ENCODE measurements at regions not wholly inside any gene's neighbourhood (a gene's known extent, or its start where the extent isn't known, plus 50 kb on each side); places are given as distances from the start of the nearest gene placed in this dataset.

DNA sequence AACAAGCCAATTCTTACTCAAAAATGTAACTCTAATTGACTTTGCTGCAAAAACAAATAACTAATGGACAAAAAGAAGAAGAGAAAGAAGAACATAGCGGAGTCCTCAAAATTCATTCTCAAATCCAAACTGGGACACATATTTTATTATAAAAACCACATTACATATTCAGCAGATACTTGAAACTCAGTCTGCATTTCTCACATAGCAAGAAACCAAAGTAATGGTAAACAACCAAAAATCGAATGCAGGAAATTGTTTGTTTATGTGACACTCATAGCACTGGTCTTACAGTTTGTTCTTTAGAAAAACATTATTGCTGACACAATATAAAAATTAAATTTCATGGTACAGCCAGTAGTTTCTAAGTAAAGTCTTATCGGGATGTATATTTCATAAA is 789.8 kb downstream of the SLITRK6 start:
- DNase-seq (ENCODE audit: insufficient read length, low spot score): no peak
- TF ChIP-seq, protein P1, sequence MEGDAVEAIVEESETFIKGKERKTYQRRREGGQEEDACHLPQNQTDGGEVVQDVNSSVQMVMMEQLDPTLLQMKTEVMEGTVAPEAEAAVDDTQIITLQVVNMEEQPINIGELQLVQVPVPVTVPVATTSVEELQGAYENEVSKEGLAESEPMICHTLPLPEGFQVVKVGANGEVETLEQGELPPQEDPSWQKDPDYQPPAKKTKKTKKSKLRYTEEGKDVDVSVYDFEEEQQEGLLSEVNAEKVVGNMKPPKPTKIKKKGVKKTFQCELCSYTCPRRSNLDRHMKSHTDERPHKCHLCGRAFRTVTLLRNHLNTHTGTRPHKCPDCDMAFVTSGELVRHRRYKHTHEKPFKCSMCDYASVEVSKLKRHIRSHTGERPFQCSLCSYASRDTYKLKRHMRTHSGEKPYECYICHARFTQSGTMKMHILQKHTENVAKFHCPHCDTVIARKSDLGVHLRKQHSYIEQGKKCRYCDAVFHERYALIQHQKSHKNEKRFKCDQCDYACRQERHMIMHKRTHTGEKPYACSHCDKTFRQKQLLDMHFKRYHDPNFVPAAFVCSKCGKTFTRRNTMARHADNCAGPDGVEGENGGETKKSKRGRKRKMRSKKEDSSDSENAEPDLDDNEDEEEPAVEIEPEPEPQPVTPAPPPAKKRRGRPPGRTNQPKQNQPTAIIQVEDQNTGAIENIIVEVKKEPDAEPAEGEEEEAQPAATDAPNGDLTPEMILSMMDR (IDR thresholded peaks at IDR 0.05; ENCODE audit: insufficient read depth, missing control alignments): no peak
- no peak for FAIRE-seq

DNA sequence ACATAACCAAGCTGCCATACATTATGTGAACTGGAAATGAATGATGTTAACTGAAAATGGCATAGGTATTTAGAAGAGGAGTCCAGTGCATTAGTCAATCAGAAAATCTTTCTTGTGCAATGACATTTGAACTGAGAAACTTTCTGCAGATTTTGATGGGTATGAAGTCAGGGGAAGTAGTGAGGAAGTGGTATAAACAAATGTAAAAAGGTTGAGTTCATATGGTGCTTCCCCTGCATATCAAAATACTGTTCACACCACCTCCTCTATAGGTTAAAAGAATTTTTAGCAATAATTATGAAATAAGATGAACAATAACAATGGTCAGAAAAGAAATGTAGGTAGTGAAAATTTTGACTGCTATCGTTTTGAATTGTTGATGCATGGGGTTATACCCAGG is 800.0 kb downstream of the SLITRK6 start:
- TF ChIP-seq, protein P1 (IDR thresholded peaks at IDR 0.05; ENCODE audit: insufficient read depth, missing control alignments): no peak
- DNase-seq (ENCODE audit: insufficient read length, low spot score) (no peak), FAIRE-seq (no peak)

DNA sequence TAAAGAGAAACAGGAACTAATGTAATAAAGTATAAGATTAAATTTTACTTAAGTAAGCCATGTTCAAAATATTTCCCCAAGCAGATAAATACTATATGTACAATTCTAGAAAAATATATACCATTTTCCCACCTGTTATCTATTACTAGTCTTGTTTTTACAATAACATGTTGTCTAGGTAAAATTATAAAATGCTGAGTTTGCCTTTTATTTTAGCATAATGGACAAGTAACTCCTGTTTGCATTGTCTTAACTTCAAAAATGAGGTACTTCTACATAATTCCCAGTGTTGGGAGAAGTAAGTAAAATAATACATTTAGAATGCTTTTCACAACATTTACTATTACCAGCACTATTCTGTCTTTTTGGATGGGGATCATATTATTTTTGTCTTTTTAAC is 800.5 kb downstream of the SLITRK6 start:
- TF ChIP-seq, protein P1 (IDR thresholded peaks at IDR 0.05; ENCODE audit: insufficient read depth, missing control alignments): no peak
- DNase-seq (ENCODE audit: insufficient read length, low spot score): no peak
- FAIRE-seq: no peak

DNA sequence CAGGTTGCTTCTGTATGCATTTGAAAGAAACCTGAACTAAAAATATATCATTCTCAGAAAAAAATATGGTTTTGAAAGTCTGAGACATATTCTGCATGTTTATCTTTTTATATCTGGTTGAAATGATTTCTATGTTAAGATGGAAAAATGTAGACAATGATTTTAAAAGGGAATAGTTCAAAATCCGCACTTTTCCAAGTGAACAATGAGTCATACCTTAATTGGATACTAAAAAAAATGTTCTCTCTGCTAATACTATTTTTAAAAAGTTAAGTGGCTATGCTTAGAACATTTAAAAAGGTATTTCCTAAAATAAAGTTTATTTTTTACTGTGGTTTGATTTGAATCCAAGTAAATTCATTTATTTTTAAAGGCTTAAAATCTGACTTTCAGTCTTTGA is 801.4 kb downstream of the SLITRK6 start:
- DNase-seq (ENCODE audit: insufficient read length, low spot score): no peak
- TF ChIP-seq, protein P1 (IDR thresholded peaks at IDR 0.05; ENCODE audit: insufficient read depth, missing control alignments): no peak
- no peak for FAIRE-seq

DNA sequence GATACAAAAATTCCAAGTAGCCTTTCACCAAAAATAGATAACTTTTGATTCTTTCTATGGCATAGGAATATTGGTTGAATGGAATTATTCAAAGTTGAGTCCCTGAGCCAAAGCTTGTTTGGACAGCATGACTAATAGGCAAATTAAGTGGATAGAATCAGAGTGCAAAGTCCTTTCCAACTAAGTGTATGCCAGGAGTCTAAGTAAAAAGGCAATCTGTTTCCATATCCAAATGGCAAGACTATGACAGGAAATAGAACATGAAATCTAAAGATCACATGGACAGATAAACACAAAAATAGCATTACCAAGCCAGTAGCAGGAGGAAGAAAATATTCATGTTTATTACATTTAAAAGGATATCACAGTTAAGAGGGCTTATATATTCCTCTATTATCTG is 804.6 kb downstream of the SLITRK6 start:
- DNase-seq (ENCODE audit: insufficient read length, low spot score) (no peak), FAIRE-seq (no peak)
- TF ChIP-seq, protein P1 (IDR thresholded peaks at IDR 0.05; ENCODE audit: insufficient read depth, missing control alignments): no peak

DNA sequence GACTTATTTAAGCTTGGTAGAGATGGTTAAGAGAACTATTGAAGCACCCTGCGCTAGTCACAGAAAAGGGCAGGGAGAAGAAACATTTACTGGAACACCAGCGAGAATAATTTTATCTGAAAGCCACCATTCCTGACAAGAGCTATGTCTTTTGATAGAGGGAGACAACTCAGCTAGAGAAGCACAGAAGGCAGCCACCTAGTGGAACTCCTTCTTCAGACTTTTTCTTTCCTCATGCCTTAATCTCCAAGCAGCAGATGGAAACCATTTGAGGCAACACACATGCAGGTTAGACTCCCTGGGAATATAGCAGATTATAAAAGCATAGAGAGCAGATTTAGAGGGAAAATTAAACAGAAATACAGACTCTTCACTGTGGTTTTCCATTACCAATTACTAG is 813.4 kb downstream of the SLITRK6 start:
- DNase-seq (ENCODE audit: insufficient read length, low spot score) (no peak), FAIRE-seq (no peak)
- TF ChIP-seq, protein P1 (IDR thresholded peaks at IDR 0.05; ENCODE audit: insufficient read depth, missing control alignments): no peak

DNA sequence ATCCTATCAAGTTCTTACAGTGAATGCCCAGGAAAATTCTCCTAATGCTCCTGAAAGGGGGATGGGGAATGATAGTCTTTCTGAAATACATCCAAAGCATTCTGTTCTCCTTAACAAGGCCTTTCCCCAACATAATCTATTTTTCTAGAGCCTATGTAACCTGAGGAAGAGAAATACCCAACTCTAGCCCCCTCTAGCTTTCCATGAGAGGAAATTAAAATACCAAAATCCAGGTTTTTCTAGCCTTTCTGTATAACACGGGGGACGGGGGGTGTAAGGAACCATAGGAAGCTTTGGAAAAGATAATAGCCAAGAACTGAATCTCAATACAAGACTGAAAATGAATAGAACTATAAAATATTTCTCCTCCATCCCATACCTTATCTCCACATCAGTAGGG is 815.9 kb downstream of the SLITRK6 start:
- FAIRE-seq (no peak), DNase-seq (ENCODE audit: insufficient read length, low spot score) (no peak)
- TF ChIP-seq, protein P1 (IDR thresholded peaks at IDR 0.05; ENCODE audit: insufficient read depth, missing control alignments): no peak
